ENCODE measurements at regions not wholly inside any gene's neighbourhood (a gene's known extent, or its start where the extent isn't known, plus 50 kb on each side); places are given as distances from the start of the nearest gene placed in this dataset.
"Not testable (repeated sequence)": the region's sequence is repeated elsewhere in the genome, so short reads cannot be mapped to it uniquely, and the experiment has no call there.

- no peak for DNase-seq (ENCODE audit: low read depth in 2 of 2)
Observed at GRCh38 chr4:123600987-123601904, 204.7 kb downstream of the SPRY1 start.

GRCh38 chr4:123602007-123602406 lies 205.4 kb downstream of the SPRY1 start:
- no peak for DNase-seq (ENCODE audit: low read depth in 2 of 2)

DNA sequence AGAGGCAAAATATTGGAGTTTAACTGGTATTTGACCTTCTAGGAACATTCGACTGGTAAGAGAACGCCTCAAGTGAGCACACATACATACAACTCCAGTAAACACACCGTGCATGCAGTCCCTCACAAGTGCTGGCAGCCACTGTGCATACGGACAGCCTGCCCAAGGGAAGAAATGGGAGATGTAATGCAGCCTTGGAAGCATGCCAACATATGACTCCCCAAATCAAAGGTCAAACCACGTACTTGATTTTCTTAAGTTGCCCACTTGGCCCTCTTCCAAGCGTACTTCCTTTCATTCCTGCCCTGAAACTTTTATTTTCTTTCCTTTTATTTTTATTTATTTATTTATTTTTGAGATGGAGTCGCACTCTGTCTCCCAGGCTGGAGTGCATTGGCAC lies 206.6 kb downstream of the SPRY1 start:
- no peak for DNase-seq (ENCODE audit: low read depth in 2 of 2)

DNA sequence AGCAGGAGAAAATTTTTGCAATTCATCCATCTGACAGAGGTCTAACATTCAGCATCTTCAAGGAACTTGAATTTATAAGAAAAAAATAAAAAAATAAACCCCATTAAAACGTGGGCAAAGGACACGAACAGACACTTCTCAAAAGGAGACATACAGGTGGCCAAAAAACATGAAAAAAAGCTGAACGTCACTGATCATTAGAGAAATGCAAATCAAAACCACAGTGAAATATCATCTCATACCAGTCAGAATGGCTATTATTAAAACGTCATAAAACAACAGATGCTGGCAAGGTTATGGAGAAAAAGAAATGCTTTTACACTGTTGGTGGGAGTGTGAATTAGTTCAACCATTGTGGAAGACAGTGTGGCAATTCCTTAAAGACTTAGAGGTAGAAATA lies 209.2 kb downstream of the SPRY1 start:
- DNase-seq (ENCODE audit: low read depth in 2 of 2): not testable (repeated sequence)

DNA sequence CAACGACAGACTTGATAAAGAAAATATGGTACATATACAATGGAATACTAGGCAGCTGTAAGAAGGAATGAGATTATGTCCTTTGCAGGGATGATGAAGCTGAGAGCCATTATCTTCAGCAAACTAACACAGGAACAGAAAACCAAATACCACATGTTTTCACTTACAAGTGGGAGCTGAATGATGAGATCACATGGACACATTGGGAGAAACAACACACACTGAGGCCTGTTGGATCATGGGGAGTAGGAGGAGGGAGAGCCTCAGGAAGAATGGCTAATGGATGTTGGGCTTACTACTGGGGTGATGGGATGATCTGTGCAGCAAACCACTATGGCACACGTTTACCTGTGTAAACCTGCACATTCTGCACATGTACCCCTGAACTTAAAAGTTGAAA lies 209.7 kb downstream of the SPRY1 start:
- no peak for DNase-seq (ENCODE audit: low read depth in 2 of 2)

DNA sequence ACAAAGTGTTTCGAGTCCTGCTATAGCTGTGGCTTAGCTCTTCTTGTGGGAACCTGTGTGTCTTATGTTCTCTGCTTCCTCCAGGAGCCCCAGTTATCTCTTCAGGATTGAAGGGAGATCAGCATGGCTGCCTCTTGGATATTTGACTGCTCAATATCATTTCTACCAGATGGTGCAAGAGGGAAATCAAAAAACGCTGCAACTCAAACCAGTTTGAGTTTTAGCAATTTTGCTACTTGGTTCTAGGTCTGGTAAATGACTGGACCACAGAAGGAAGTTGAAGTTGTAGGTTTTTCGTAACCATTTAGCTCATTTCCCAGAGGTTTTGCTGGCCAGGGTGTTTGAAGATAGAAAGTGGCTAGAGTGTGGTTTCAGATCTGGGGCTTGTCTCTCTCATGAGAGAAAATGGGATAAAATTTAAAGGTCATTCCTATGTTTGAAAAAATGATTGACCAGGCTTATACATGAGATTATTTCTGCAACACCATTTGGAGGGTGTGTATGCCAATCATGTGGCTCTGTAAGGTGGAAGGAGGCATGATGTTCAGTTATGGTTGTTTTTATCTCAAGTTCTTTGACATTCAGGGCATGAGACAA lies 210.4 kb downstream of the SPRY1 start:
- DNase-seq (ENCODE audit: low read depth in 2 of 2): no peak

DNA sequence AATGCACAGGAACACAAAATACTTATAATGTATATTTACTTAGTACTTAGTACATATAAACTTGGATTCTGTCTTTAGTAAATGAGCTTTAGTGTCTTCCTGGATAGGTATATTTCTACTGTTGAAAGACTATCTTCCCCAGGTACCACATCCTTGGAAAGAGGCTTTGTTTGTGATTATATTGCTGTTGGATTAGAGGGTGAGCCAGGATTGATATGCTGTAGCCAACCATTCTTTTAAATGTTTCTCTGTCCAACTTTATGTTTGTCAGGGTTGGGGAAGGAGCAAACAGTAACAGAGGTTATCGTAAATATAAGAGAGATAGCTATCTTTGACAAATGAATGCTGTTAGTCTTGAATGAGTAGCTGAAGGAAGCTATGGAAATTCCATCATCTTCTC lies 213.2 kb downstream of the SPRY1 start:
- DNase-seq (ENCODE audit: low read depth in 2 of 2): no peak

DNA sequence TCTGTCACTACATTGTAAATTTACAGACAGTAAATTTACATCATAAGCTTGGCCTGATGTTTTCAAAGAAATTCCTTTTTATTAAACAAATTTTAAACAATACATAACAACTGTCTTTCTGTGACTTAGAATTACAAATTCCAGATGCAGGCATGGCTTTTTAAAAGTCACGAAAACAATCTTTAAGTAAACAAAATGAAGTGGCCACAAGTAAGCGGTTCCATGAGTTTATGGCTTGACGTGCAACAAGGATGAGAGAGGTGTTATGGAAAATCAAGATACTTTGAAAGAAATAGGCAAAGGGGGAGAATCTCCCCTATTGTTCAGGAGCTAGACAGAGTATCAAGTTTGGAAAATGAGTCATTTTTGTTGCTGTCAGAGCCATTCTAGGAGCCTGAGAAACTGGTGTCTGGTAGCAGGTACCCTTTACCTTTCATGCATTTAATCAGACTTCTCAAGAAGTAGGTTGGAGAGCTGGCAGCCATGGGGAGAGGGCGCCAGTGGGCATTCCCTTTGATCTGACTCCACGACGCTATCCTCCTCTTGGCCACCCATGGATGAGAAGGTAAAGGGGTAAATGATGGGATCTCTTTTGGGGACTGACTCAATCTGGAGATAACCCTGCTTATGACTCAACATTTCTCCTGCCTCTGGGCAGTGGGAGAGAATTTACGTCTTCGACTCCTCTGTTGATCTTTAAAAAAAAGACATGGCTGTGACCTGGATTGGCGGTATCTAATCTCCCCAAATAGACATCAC lies 217.2 kb downstream of the SPRY1 start:
- DNase-seq (ENCODE audit: low read depth in 2 of 2): no peak

- DNase-seq (ENCODE audit: low read depth in 2 of 2): no peak
Observed at GRCh38 chr4:123615901-123616300, 219.3 kb downstream of the SPRY1 start.

- peak in 1 of 2 donors; percentile 2 for DNase-seq (ENCODE audit: low read depth in 2 of 2)
Observed at GRCh38 chr4:123616951-123617461, 220.4 kb downstream of the SPRY1 start.

- no peak for DNase-seq (ENCODE audit: low read depth in 2 of 2)
Observed at GRCh38 chr4:123617791-123618190, 221.2 kb downstream of the SPRY1 start.

DNA sequence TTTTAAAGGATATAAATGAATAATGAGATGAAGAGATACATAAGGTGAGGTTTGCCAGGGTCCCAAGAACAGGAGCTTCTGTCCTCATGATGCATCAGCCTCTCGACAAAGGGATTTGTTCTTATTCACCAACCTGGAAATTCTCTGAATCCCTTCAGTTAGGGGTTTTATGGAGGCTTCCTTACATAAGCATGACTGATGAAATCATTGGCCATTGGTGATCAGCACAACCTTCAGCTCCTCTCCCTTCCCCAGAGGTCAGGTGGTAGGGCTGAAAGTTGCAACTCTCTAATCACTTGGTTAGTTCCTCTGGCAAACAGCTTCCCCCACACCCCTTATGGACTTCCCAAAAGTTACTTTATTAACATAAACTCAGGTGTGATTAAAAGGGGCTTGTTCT lies 222.0 kb downstream of the SPRY1 start:
- DNase-seq (ENCODE audit: low read depth in 2 of 2): no peak

- DNase-seq (ENCODE audit: low read depth in 2 of 2): no peak
Observed at GRCh38 chr4:123619326-123619725, 222.7 kb downstream of the SPRY1 start.

GRCh38 chr4:123619895-123620294 lies 223.3 kb downstream of the SPRY1 start:
- no peak for DNase-seq (ENCODE audit: low read depth in 2 of 2)

DNA sequence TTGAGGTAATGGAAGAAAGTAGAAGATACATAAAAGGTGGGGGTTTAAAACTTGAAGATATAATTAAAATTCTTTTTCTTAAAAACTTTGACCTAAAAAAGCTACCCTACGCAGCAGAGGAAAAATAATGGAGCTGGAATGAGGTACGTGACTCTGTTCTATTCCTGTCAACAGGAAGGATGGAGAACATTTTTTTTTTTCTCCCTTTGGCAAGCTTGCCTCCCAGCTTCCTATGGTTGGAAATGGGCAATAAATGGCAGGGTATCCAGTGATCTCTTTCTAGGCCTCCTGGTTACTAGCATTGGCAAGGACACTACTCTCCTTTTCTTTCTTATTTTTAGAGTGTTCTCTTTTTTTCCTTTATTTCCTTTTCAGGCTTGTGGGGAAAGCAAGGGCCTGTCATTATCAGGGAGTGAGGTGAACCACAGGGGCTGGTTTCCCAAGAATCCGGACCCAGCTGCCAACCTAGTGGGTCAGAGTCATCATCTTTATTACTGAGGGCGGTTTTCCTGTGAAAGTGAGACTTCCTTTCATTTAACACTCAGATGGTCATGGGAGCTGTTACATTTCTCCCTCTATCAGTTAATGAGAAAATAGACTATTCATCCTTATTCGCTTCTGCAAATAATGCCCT lies 224.6 kb downstream of the SPRY1 start:
- no peak for DNase-seq (ENCODE audit: low read depth in 2 of 2)

DNA sequence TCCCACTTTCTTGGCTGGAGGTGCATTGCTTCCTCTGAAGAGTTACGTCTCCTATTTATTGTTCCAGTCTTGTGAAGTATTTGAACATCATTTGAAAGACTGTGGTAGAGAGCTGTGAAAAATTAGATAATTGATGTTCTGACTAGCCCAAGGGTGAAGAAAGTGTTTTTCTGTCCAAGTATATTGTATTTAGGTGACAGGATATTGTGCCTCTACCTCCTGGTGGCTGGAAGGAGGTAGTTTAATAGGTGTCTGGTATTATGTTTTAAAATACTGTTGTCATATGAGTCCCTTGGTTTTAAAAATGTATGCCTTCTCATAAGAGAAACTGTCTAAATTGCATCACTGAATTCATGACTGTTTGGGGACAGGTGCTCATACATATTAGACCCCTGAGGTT lies 226.0 kb downstream of the SPRY1 start:
- no peak for DNase-seq (ENCODE audit: low read depth in 2 of 2)

DNA sequence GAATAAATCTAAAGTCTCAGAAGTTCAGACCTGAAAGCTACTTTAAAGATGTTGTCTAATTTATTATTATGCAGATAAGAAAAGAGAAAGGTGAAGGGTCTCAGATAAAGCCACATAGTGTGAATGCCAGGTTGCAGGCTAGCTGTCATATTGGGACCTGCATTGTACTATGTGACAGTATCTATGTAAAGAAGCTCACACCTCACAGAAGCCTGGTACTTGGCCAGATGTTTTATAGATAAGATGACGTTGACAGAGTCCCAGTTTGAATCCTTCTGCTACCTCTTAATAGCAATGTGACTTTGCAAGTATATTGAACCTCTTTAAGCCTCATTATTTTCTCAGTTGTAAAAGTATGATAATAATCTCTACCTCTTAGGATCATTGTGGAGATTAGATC lies 227.0 kb downstream of the SPRY1 start:
- no peak for DNase-seq (ENCODE audit: low read depth in 2 of 2)

DNA sequence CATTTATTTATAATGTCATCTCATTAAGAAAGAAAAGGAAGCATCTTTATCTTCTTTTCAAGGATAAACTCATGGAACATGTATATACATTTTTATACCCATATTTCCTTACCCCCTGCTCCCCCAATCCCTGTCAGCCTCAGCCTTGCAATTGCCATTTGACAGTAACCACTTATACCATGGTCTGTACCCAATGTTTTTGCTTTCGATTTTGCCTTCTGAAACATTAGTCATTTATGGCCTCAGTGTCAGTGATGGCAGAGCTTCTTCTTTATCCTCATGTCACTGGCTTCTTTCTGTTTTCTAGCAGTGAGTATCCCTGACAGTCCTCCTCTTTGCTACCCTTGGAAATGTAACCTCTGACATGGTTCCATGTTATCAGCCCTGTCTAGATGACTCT lies 228.4 kb downstream of the SPRY1 start:
- DNase-seq (ENCODE audit: low read depth in 2 of 2): no peak

DNA sequence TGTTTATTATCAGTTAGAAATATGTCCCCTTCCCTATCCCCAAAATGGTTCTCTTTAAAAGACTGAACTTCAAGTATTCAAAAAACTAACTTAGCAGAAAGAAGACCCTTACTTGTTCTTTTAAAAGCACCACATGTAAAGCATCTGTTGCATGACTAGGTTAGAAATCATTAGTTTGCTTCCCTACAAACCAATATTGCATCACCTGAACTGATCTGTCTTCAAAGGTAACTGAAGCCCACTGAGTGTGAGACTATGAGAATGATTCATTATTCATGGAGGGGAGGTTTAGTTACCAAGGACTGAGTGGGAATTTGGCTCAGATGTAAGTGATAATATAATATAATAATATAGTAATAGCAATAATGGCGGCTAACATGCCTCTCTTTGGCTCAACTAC lies 231.7 kb downstream of the SPRY1 start:
- DNase-seq (ENCODE audit: low read depth in 2 of 2): no peak

DNA sequence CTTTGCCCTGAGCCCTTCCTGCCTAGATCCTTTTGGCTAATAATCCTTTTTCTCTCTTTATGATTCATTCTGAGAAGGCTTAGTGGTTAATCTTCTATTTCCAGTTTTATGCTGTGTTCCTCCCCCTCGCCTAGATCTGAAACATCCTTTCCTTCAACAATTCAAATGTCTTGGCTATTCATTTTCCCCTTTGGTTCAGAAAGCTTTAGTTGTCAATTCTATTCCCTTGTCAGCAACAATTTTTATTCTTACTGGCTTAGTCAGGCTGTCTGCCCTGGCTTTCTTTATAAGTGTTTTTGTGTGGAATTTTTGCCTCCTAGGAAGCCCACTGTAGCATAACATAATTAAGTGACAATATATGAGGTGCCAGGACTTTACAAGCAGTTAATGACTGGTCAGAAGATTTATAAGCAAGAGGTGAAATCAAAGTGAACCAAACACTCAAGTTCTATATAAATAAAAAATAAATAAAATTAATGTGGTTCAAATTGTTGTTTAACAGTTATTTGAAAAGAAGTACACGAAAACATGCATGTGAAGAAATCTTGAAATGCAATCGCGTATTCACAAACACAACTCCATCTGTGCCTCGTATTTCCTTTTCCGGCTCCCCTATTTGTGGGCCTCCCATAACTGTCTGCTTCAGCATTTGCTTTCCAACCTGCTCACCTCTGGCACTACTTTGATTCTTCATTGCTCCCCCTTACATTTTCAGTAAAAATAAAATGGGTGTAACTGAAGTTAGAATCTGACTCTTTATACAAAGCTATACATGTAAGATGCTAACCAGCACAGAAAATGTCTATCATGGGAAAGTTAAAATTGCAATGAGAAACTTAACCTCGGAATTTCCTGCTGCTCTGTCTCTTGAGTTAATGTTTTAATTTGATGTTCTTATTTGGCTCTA lies 235.4 kb downstream of the SPRY1 start:
- DNase-seq (ENCODE audit: low read depth in 2 of 2): no peak

- DNase-seq (ENCODE audit: low read depth in 2 of 2): no peak
Observed at GRCh38 chr4:123632693-123633030, 236.1 kb downstream of the SPRY1 start.
